ENCODE measurements at regions not wholly inside any gene's neighbourhood (a gene's known extent, or its start where the extent isn't known, plus 50 kb on each side); places are given as distances from the start of the nearest gene placed in this dataset.
"Not testable (repeated sequence)": the region's sequence is repeated elsewhere in the genome, so short reads cannot be mapped to it uniquely, and the experiment has no call there.

DNA sequence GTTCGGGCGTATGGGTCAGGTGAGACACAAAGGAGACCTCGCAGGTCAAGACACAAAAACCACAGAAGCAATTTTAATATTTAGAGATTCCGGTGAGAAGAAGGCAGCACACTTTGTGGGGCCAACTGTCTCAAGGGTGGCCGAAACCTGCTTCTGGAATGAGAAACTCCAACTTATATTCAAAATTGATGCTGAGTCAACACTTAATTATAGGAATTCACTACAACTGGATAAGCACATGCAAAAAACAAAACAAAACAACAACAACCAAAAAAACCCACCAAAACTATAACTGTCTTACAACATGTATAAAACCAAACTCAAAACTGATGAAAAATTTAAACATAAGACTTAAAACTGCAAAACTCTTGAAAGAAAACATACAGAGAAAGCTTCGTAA, 593.3 kb downstream of the POM121L12 start:
- H3K9ac ChIP-seq (ENCODE audit: low read length), result no peak overlapping the region
- no peaks in the 10 kb centered on the region for H3K79me2 ChIP-seq (ENCODE audit: insufficient read depth, low read length)
- H3F3A ChIP-seq (ENCODE audit: insufficient read depth, low read length), result no peaks in the 10 kb centered on the region
- H2AFZ ChIP-seq (ENCODE audit: low read length), result no peak overlapping the region
- H3K27me3 ChIP-seq (ENCODE audit: insufficient read depth, low read length), result 0 out of 2 replicates have a peak, but pooled peaks cover 2% of the 10 kb centered on the region
- no peak overlapping the region for H3K27ac ChIP-seq (ENCODE audit: low read depth, low read length, poor library complexity, severe bottlenecking)
- no peaks in the 10 kb centered on the region for H3K9me3 ChIP-seq (ENCODE audit: low read length)
- H3K4me2 ChIP-seq (ENCODE audit: low read length), result no peak overlapping the region
- H3K36me3 ChIP-seq (ENCODE audit: insufficient read depth, low read length), result no peaks in the 10 kb centered on the region
- H3K9me2 ChIP-seq (ENCODE audit: low read depth, low read length), result no peaks in the 10 kb centered on the region
- TF ChIP-seq, protein P1, sequence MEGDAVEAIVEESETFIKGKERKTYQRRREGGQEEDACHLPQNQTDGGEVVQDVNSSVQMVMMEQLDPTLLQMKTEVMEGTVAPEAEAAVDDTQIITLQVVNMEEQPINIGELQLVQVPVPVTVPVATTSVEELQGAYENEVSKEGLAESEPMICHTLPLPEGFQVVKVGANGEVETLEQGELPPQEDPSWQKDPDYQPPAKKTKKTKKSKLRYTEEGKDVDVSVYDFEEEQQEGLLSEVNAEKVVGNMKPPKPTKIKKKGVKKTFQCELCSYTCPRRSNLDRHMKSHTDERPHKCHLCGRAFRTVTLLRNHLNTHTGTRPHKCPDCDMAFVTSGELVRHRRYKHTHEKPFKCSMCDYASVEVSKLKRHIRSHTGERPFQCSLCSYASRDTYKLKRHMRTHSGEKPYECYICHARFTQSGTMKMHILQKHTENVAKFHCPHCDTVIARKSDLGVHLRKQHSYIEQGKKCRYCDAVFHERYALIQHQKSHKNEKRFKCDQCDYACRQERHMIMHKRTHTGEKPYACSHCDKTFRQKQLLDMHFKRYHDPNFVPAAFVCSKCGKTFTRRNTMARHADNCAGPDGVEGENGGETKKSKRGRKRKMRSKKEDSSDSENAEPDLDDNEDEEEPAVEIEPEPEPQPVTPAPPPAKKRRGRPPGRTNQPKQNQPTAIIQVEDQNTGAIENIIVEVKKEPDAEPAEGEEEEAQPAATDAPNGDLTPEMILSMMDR (IDR thresholded peaks at IDR 0.05; ENCODE audit: low read length), result no peak
- no peak for TF ChIP-seq EZH2 (IDR thresholded peaks at IDR 0.05; ENCODE audit: borderline replicate concordance, low read length)
- no peak overlapping the region for H3K4me3 ChIP-seq (ENCODE audit: low read depth, low read length, poor library complexity, severe bottlenecking)
- no peaks in the 10 kb centered on the region for H3K4me1 ChIP-seq (ENCODE audit: insufficient read depth, low read length, severe bottlenecking)
- H4K20me1 ChIP-seq (ENCODE audit: insufficient read depth, low read length), result no peaks in the 10 kb centered on the region

DNA sequence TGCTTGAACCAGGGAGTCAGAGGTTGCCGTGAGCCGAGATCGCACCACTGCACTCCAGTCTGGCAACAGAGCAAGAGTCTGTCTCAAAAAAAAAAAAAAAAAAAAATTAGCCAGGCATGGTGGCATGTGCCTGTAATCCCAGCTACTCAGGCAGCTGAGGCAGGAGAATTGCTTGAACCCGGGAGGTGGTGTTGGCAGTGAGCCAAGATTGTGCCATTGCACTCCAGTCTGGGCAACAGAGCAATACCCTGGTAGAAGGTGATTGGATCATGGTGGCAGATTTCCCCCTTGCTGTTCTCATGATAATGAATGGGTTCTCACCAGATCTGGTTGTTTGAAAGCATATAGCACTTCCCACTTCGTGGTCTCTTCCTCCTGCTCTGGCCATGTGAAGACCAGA, 599.8 kb downstream of the POM121L12 start:
- not testable (repeated sequence) for H3K4me1 ChIP-seq (ENCODE audit: insufficient read depth, low read length, severe bottlenecking)

DNA sequence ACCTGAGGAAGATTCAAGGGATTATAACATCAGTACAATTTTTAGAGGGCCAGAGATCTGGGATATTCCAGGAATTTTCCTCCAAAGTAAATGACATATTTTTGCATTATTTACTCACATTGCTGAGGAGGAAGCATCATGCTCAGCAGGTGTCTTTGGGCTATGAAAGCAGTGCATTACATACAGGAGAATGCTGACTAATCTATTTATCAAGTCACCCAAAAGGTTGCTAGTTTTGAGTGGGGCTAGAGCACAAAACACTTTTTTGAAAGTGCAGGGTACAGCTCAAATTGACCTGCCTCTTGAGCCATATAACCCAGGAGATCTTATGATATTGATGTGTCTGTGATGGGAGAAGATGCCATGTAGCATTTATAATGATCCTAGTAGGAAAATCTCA, 603.1 kb downstream of the POM121L12 start:
- Histone ChIP-seq H3F3A (ENCODE audit: insufficient read depth, low read length) (no peaks in the 10 kb centered on the region), H2AFZ (ENCODE audit: low read length) (no peak overlapping the region), H3K9me3 (ENCODE audit: low read length) (no peaks in the 10 kb centered on the region), H3K9ac (ENCODE audit: low read length) (no peak overlapping the region), H3K27ac (ENCODE audit: low read depth, low read length, poor library complexity, severe bottlenecking) (no peak overlapping the region), H3K79me2 (ENCODE audit: insufficient read depth, low read length) (no peaks in the 10 kb centered on the region), H3K9me2 (ENCODE audit: low read depth, low read length) (no peaks in the 10 kb centered on the region), H3K4me2 (ENCODE audit: low read length) (no peak overlapping the region), H3K4me3 (ENCODE audit: low read depth, low read length, poor library complexity, severe bottlenecking) (no peak overlapping the region), H3K4me1 (ENCODE audit: insufficient read depth, low read length, severe bottlenecking) (no peaks in the 10 kb centered on the region), H3K27me3 (ENCODE audit: insufficient read depth, low read length) (no peaks in the 10 kb centered on the region), H4K20me1 (ENCODE audit: insufficient read depth, low read length) (no peaks in the 10 kb centered on the region), H3K36me3 (ENCODE audit: insufficient read depth, low read length) (no peaks in the 10 kb centered on the region)
- TF ChIP-seq EZH2 (IDR thresholded peaks at IDR 0.05; ENCODE audit: borderline replicate concordance, low read length), result no peak
- TF ChIP-seq, protein P1 (IDR thresholded peaks at IDR 0.05; ENCODE audit: low read length), result no peak

More for the DNA sequence above, 599.8 kb downstream of the POM121L12 start:
- not testable (repeated sequence) for H3K9me3 ChIP-seq (ENCODE audit: low read length); H3K27ac ChIP-seq (ENCODE audit: low read depth, low read length, poor library complexity, severe bottlenecking); H3K36me3 ChIP-seq (ENCODE audit: insufficient read depth, low read length); H3K4me3 ChIP-seq (ENCODE audit: low read depth, low read length, poor library complexity, severe bottlenecking); H3K79me2 ChIP-seq (ENCODE audit: insufficient read depth, low read length); H4K20me1 ChIP-seq (ENCODE audit: insufficient read depth, low read length); H2AFZ ChIP-seq (ENCODE audit: low read length); H3K27me3 ChIP-seq (ENCODE audit: insufficient read depth, low read length); H3F3A ChIP-seq (ENCODE audit: insufficient read depth, low read length); H3K9ac ChIP-seq (ENCODE audit: low read length); H3K9me2 ChIP-seq (ENCODE audit: low read depth, low read length); H3K4me2 ChIP-seq (ENCODE audit: low read length)

DNA sequence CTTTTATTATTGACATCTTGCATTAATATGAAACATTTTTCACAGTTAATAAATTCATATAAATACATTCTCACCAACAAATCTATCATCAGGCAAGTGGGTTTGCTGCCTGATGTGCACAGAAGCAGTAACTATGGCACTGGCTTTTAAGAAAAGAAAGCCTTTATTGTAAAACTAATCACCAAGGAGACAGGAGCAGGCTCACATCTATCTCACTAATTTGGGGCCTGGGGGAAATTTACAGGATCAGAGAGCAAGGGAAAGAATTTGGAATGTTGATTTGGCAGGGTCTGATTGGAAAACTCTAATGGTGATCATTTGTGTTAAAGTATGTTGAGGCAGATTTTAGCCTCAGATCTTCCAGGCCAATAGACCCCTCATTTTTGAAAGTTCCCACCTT, 605.7 kb downstream of the POM121L12 start:
- TF ChIP-seq EZH2 (IDR thresholded peaks at IDR 0.05; ENCODE audit: borderline replicate concordance, low read length), result no peak
- TF ChIP-seq, protein P1 (IDR thresholded peaks at IDR 0.05; ENCODE audit: low read length), result no peak
- H3K4me2 ChIP-seq (ENCODE audit: low read length), result no peak overlapping the region
- no peak overlapping the region for H3K27ac ChIP-seq (ENCODE audit: low read depth, low read length, poor library complexity, severe bottlenecking)

More for the DNA sequence above, 605.7 kb downstream of the POM121L12 start:
- no peaks in the 10 kb centered on the region for H3K9me2 ChIP-seq (ENCODE audit: low read depth, low read length)
- H3K79me2 ChIP-seq (ENCODE audit: insufficient read depth, low read length), result no peaks in the 10 kb centered on the region
- H3K36me3 ChIP-seq (ENCODE audit: insufficient read depth, low read length), result no peaks in the 10 kb centered on the region
- no peak overlapping the region for H3K4me3 ChIP-seq (ENCODE audit: low read depth, low read length, poor library complexity, severe bottlenecking)
- no peaks in the 10 kb centered on the region for H3F3A ChIP-seq (ENCODE audit: insufficient read depth, low read length)
- H4K20me1 ChIP-seq (ENCODE audit: insufficient read depth, low read length), result no peaks in the 10 kb centered on the region
- H3K9me3 ChIP-seq (ENCODE audit: low read length), result no peaks in the 10 kb centered on the region
- H3K9ac ChIP-seq (ENCODE audit: low read length), result no peak overlapping the region
- H3K4me1 ChIP-seq (ENCODE audit: insufficient read depth, low read length, severe bottlenecking), result no peaks in the 10 kb centered on the region
- no peak overlapping the region for H2AFZ ChIP-seq (ENCODE audit: low read length)
- no peaks in the 10 kb centered on the region for H3K27me3 ChIP-seq (ENCODE audit: insufficient read depth, low read length)
